Activated CD8-positive, alpha-beta memory T cell treated with anti-CD3 and anti-CD28 coated beads, Interleukin-2, amount 50 U/mL, for 1 hour (primary cell): ENCODE measurements at regions not wholly inside any gene's neighbourhood (a gene's known extent, or its start where the extent isn't known, plus 50 kb on each side); places are given as distances from the start of the nearest gene placed in this dataset.
"Not testable (repeated sequence)": the region's sequence is repeated elsewhere in the genome, so short reads cannot be mapped to it uniquely, and the experiment has no call there.

Experiments used
- DNase-seq: peaks from one replicate; pipeline ENCODE4 v3.0.0-alpha.2; 2020; ENCODE audit errors: extremely low read depth

- DNase-seq = no peak
Observed at GRCh38 chr10:78413076-78414055, 379.7 kb downstream of the RPS24 start.

GRCh38 chr10:78414380-78414779 lies 380.7 kb downstream of the RPS24 start:
- DNase-seq = no peak

GRCh38 chr10:78415111-78415510 lies 381.4 kb downstream of the RPS24 start:
- no peak for DNase-seq

GRCh38 chr10:78416031-78417011 lies 382.7 kb downstream of the RPS24 start:
- no peak for DNase-seq

- no peak for DNase-seq
Observed at GRCh38 chr10:78417425-78418370, 384.0 kb downstream of the RPS24 start.

- no peak for DNase-seq
Observed at GRCh38 chr10:78419481-78420265, 386.0 kb downstream of the RPS24 start.

- no peak for DNase-seq
Observed at GRCh38 chr10:78420946-78421735, 387.5 kb downstream of the RPS24 start.

GRCh38 chr10:78424050-78424449 lies 390.4 kb downstream of the RPS24 start:
- DNase-seq = not testable (repeated sequence)

GRCh38 chr10:78424723-78425122 lies 391.1 kb downstream of the RPS24 start:
- no peak for DNase-seq

GRCh38 chr10:78426181-78426580 lies 392.5 kb downstream of the RPS24 start:
- no peak for DNase-seq

- no peak for DNase-seq
Observed at GRCh38 chr10:78427497-78428031, 393.9 kb downstream of the RPS24 start.

- no peak for DNase-seq
Observed at GRCh38 chr10:78428579-78428978, 394.9 kb downstream of the RPS24 start.

- no peak for DNase-seq
Observed at GRCh38 chr10:78429984-78430383, 396.3 kb downstream of the RPS24 start.

GRCh38 chr10:78432583-78432982 lies 398.9 kb downstream of the RPS24 start:
- no peak for DNase-seq

GRCh38 chr10:78433076-78433595 lies 399.5 kb downstream of the RPS24 start:
- DNase-seq = no peak

- DNase-seq = no peak
Observed at GRCh38 chr10:78433766-78434535, 400.3 kb downstream of the RPS24 start.

GRCh38 chr10:78434886-78435285 lies 401.2 kb downstream of the RPS24 start:
- DNase-seq = no peak
